HEK293 (cell line): ENCODE measurements at regions not wholly inside any gene's neighbourhood (a gene's known extent, or its start where the extent isn't known, plus 50 kb on each side); places are given as distances from the start of the nearest gene placed in this dataset.
"Not testable (repeated sequence)": the region's sequence is repeated elsewhere in the genome, so short reads cannot be mapped to it uniquely, and the experiment has no call there.

Experiments used
- CTCF ChIA-PET: fragments of 350-600 bp; formaldehyde crosslinking; extraction: SDS; loops from one replicate; lab custom pipeline; 2021; ENCODE audit warnings: antibody characterized with exemption; lab: Yijun Ruan, JAX
- POLR2A ChIA-PET: fragments of 300-600 bp; formaldehyde crosslinking; extraction: SDS; loops from one replicate; lab custom pipeline; 2020; ENCODE audit warnings: antibody characterized with exemption, inconsistent platforms; lab: Yijun Ruan, JAX
- H3K27ac ChIP-seq: fragments of 200-500 bp; sonication (Bioruptor generic); 2 replicates; pipeline ENCODE4 v1.5.1; 2014; ENCODE audit warnings: low read depth, low read length, control low read depth, inconsistent platforms; ENCODE audit errors: extremely low read depth
- H3K36me3 ChIP-seq, 2 experiments: fragments of 200-500 bp in 1 of 2; sonication (Bioruptor generic) in 1 of 2; 1 replicate in 1 of 2; 2 replicates in 1 of 2; pipeline ENCODE4 v1.5.1; 2014 to 2017; ENCODE audit warnings: inconsistent platforms in 2 of 2, low read length in 2 of 2; ENCODE audit not compliant: control insufficient read depth in 2 of 2, insufficient read depth in 1 of 2
- H3K4me1 ChIP-seq: fragments of 200-500 bp; sonication (Bioruptor generic); 2 replicates; pipeline ENCODE4 v1.5.1; 2014; ENCODE audit warnings: mild to moderate bottlenecking, low read length, inconsistent platforms; ENCODE audit not compliant: control insufficient read depth, insufficient read depth
- H3K4me3 ChIP-seq: 2 replicates; pipeline ENCODE4 v1.5.1; 2011; ENCODE audit warnings: low read depth, mild to moderate bottlenecking, control low read depth, low read length, moderate library complexity
- H3K9me3 ChIP-seq: fragments of 200-500 bp; sonication (Bioruptor generic); 2 replicates; pipeline ENCODE4 v1.5.1; 2014; ENCODE audit warnings: low read depth, low read length, inconsistent platforms; ENCODE audit not compliant: control insufficient read depth, insufficient read depth
- KLF7 ChIP-seq: fragments of 450-650 bp; formaldehyde crosslinking; IDR thresholded peaks from 2 replicates; pipeline ENCODE4 v1.5.1; 2016; ENCODE audit warnings: missing biosample characterization, missing genetic modification characterization, borderline replicate concordance
- RBAK ChIP-seq: fragments of 450-650 bp; formaldehyde crosslinking; IDR thresholded peaks from 2 replicates; pipeline ENCODE4 v1.5.1; 2016; ENCODE audit warnings: missing biosample characterization, missing genetic modification characterization
- TCF7L2 ChIP-seq: IDR thresholded peaks from 2 replicates; pipeline ENCODE4 v1.6.1; 2011; ENCODE audit warnings: low read depth, mild to moderate bottlenecking, inconsistent platforms, low read length, moderate library complexity, borderline replicate concordance
- TRIM28 ChIP-seq: IDR thresholded peaks from 2 replicates; pipeline ENCODE4 v1.6.1; 2011; ENCODE audit warnings: low read length, control low read depth, borderline replicate concordance
- ZFP3 ChIP-seq: fragments of 450-650 bp; formaldehyde crosslinking; IDR thresholded peaks from 2 replicates; pipeline ENCODE4 v1.5.1; 2016; ENCODE audit warnings: low read depth, missing biosample characterization, missing genetic modification characterization
- ZNF157 ChIP-seq: fragments of 450-650 bp; formaldehyde crosslinking; IDR thresholded peaks from 2 replicates; pipeline ENCODE4 v1.5.1; 2016; ENCODE audit warnings: missing biosample characterization, missing genetic modification characterization
- ZNF302 ChIP-seq: fragments of 450-650 bp; formaldehyde crosslinking; IDR thresholded peaks from 2 replicates; pipeline ENCODE4 v1.5.1; 2016; ENCODE audit warnings: missing biosample characterization, missing genetic modification characterization, low read depth
- ZNF473 ChIP-seq: fragments of 450-650 bp; formaldehyde crosslinking; IDR thresholded peaks from 2 replicates; pipeline ENCODE4 v1.5.1; 2017; ENCODE audit warnings: missing biosample characterization, missing genetic modification characterization
- ZNF623 ChIP-seq: fragments of 450-650 bp; formaldehyde crosslinking; IDR thresholded peaks from 2 replicates; pipeline ENCODE4 v1.5.1; 2016; ENCODE audit warnings: missing biosample characterization, missing genetic modification characterization
- ZNF660 ChIP-seq: fragments of 450-650 bp; IDR thresholded peaks from 2 replicates; pipeline ENCODE4 v1.5.1; 2018; ENCODE audit warnings: missing biosample characterization, mild to moderate bottlenecking, missing genetic modification characterization
- ZNF776 ChIP-seq: fragments of 450-650 bp; formaldehyde crosslinking; IDR thresholded peaks from 2 replicates; pipeline ENCODE4 v1.5.0; 2017; ENCODE audit warnings: missing biosample characterization, missing genetic modification characterization, borderline replicate concordance
- TF ChIP-seq, protein P1 (sequence below): fragments of 450-650 bp; formaldehyde crosslinking; IDR thresholded peaks from 2 replicates; pipeline ENCODE4 v1.5.1; 2016; ENCODE audit warnings: missing biosample characterization, missing genetic modification characterization
- TF ChIP-seq, protein P2 (sequence below): fragments of 450-650 bp; formaldehyde crosslinking; IDR thresholded peaks from 2 replicates; pipeline ENCODE4 v1.5.1; 2016; ENCODE audit warnings: missing biosample characterization, missing genetic modification characterization, borderline replicate concordance
- TF ChIP-seq, protein P3 (sequence below): fragments of 450-650 bp; formaldehyde crosslinking; IDR thresholded peaks from 2 replicates; pipeline ENCODE4 v1.5.1; 2016; ENCODE audit warnings: missing biosample characterization, missing genetic modification characterization
- TF ChIP-seq, protein P4 (sequence below): fragments of 450-650 bp; formaldehyde crosslinking; IDR thresholded peaks from 2 replicates; pipeline ENCODE4 v1.5.1; 2016; ENCODE audit warnings: missing biosample characterization, missing genetic modification characterization, low read depth

DNA sequence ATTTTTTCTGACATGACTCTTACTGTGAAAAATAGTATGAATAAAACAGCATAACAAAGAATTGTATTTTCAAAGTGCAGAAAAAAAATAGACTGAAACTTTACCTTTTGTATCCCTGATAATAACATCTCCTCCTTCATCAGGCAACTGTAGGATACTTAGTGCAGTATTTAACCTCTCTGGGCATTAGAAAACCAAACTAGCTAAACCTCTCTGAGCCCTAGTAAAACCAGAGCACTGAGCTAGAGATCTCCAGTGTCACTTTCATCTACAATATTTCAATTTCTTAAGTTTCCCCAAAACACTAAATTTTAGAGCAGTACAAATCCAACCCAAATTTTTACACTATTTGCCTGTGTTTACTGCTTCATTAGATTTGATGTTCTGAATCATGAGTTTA lies 594.0 kb upstream of the LINC00305 start (continued):
- TF ChIP-seq, protein P1, sequence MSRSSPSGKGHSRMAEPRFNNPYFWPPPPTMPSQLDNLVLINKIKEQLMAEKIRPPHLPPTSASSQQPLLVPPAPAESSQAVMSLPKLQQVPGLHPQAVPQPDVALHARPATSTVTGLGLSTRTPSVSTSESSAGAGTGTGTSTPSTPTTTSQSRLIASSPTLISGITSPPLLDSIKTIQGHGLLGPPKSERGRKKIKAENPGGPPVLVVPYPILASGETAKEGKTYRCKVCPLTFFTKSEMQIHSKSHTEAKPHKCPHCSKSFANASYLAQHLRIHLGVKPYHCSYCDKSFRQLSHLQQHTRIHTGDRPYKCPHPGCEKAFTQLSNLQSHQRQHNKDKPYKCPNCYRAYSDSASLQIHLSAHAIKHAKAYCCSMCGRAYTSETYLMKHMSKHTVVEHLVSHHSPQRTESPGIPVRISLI (tag by site-specific recombination): no peak
- TF ChIP-seq KLF7 (tag by site-specific recombination): no peak
- TF ChIP-seq, all 188 proteins: peak for 0

DNA sequence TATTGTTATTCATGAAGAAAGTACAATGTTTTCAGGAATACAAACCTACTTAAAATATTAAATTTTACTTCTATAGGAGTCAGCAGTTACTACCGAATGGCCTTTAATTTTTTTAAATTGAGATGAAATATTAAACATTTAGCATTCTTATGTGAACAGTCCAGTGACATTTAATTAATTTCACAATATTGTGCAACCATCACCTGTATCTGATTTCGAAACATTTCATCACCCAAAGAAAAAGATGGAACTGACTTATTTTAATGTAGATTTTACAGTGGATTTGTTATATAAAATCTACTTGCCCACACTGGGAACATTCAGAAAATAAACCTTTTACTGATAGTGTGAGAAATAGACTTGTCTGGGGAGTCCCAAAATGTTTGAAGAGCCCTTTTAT lies 585.2 kb upstream of the LINC00305 start:
- Histone ChIP-seq H3K4me1 (no peaks in the 10 kb centered on the region), H3K36me3 (no peaks in the 10 kb centered on the region), H3K9me3 (no peaks in the 10 kb centered on the region), H3K27ac (no peak overlapping the region), H3K4me3 (no peak overlapping the region)
- POLR2A ChIA-PET: no interaction called here
- TF ChIP-seq RBAK (tag by site-specific recombination): no peak
- TF ChIP-seq TRIM28: no peak
- no peak for TF ChIP-seq ZNF302 (tag by site-specific recombination)
- no peak for TF ChIP-seq ZNF660 (tag by site-specific recombination)
- TF ChIP-seq, protein P2, sequence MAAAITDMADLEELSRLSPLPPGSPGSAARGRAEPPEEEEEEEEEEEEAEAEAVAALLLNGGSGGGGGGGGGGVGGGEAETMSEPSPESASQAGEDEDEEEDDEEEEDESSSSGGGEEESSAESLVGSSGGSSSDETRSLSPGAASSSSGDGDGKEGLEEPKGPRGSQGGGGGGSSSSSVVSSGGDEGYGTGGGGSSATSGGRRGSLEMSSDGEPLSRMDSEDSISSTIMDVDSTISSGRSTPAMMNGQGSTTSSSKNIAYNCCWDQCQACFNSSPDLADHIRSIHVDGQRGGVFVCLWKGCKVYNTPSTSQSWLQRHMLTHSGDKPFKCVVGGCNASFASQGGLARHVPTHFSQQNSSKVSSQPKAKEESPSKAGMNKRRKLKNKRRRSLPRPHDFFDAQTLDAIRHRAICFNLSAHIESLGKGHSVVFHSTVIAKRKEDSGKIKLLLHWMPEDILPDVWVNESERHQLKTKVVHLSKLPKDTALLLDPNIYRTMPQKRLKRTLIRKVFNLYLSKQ (tag by site-specific recombination): no peak
- no peak for TF ChIP-seq ZNF157
- no peak for TF ChIP-seq ZNF776 (tag by site-specific recombination)
- TF ChIP-seq ZFP3: no peak
- no peak for TF ChIP-seq ZNF623
- TF ChIP-seq, protein P1 (tag by site-specific recombination): no peak
- TF ChIP-seq ZNF473: no peak
- TF ChIP-seq, protein P3, sequence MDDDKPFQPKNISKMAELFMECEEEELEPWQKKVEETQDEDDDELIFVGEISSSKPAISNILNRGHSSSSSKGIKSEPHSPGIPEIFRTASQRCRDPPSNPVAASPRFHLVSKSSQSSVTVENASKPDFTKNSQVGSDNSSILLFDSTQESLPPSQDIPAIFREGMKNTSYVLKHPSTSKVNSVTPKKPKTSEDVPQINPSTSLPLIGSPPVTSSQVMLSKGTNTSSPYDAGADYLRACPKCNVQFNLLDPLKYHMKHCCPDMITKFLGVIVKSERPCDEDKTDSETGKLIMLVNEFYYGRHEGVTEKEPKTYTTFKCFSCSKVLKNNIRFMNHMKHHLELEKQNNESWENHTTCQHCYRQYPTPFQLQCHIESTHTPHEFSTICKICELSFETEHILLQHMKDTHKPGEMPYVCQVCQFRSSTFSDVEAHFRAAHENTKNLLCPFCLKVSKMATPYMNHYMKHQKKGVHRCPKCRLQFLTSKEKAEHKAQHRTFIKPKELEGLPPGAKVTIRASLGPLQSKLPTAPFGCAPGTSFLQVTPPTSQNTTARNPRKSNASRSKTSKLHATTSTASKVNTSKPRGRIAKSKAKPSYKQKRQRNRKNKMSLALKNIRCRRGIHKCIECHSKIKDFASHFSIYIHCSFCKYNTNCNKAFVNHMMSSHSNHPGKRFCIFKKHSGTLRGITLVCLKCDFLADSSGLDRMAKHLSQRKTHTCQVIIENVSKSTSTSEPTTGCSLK (tag by site-specific recombination): no peak
- TF ChIP-seq TCF7L2: no peak
- TF ChIP-seq, protein P4, sequence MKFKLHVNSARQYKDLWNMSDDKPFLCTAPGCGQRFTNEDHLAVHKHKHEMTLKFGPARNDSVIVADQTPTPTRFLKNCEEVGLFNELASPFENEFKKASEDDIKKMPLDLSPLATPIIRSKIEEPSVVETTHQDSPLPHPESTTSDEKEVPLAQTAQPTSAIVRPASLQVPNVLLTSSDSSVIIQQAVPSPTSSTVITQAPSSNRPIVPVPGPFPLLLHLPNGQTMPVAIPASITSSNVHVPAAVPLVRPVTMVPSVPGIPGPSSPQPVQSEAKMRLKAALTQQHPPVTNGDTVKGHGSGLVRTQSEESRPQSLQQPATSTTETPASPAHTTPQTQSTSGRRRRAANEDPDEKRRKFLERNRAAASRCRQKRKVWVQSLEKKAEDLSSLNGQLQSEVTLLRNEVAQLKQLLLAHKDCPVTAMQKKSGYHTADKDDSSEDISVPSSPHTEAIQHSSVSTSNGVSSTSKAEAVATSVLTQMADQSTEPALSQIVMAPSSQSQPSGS (tag by site-specific recombination): no peak
- TF ChIP-seq KLF7 (tag by site-specific recombination): no peak
- TF ChIP-seq, all 188 proteins: peak for 0
- CTCF ChIA-PET: no interaction called here

DNA sequence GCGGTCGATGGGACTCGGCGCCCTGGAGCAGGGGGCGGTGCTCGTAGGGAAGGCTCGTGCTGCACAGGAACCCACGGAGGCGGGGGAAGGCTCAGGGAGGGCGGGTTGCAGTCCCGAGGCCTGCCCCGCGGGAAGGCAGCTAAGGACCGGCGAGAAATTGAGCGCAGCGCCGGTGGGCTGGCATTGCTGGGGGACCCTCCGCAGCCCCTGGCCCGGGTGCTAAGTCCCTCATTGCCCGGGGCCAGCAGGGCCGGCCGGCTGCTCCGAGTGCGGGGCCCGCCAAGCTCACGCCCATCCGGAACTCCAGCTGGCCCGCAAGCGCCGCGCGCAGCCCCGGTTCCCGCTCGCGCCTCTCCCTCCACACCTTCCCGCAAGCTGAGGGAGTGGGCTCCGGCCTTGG lies 576.8 kb upstream of the LINC00305 start:
- H3K36me3 ChIP-seq, POLR2A ChIA-PET, CTCF ChIA-PET, H3K4me3 ChIP-seq, H3K9me3 ChIP-seq, H3K27ac ChIP-seq, H3K4me1 ChIP-seq: not testable (repeated sequence)
